Endothelial cell (in vitro differentiated cells): ENCODE measurements at regions not wholly inside any gene's neighbourhood (a gene's known extent, or its start where the extent isn't known, plus 50 kb on each side); places are given as distances from the start of the nearest gene placed in this dataset.

Experiments used
- DNase-seq: peaks from one replicate; pipeline ENCODE4 v3.0.0; 2021; ENCODE audit warnings: low spot score
- H3K27ac Mint-ChIP-seq: one replicate; pipeline ENCODE4 v1.8.0; 2021; ENCODE audit warnings: mixed read lengths, inconsistent platforms; ENCODE audit not compliant: unreplicated experiment
- H3K27me3 Mint-ChIP-seq: one replicate; pipeline ENCODE4 v1.8.0; 2021; ENCODE audit warnings: mild to moderate bottlenecking, moderate library complexity, mixed read lengths, inconsistent platforms; ENCODE audit not compliant: unreplicated experiment
- H3K36me3 Mint-ChIP-seq: one replicate; pipeline ENCODE4 v1.8.0; 2021; ENCODE audit warnings: mild to moderate bottlenecking, low read depth, mixed read lengths, inconsistent platforms; ENCODE audit not compliant: unreplicated experiment
- H3K4me1 Mint-ChIP-seq: one replicate; pipeline ENCODE4 v1.8.0; 2021; ENCODE audit warnings: mild to moderate bottlenecking, mixed read lengths, inconsistent platforms; ENCODE audit not compliant: unreplicated experiment
- H3K4me3 Mint-ChIP-seq: one replicate; pipeline ENCODE4 v1.8.0; 2021; ENCODE audit warnings: mild to moderate bottlenecking, mixed read lengths, inconsistent platforms; ENCODE audit not compliant: unreplicated experiment
- H3K9me3 Mint-ChIP-seq: one replicate; pipeline ENCODE4 v1.8.0; 2021; ENCODE audit warnings: mixed read lengths, inconsistent platforms; ENCODE audit not compliant: unreplicated experiment
- TF ChIP-seq, protein P1 (sequence below): fragments of 200-600 bp; sonication (generic); IDR thresholded peaks from one replicate; pipeline ENCODE4 v1.5.0; 2021; ENCODE audit warnings: antibody characterized with exemption; ENCODE audit not compliant: unreplicated experiment

DNA sequence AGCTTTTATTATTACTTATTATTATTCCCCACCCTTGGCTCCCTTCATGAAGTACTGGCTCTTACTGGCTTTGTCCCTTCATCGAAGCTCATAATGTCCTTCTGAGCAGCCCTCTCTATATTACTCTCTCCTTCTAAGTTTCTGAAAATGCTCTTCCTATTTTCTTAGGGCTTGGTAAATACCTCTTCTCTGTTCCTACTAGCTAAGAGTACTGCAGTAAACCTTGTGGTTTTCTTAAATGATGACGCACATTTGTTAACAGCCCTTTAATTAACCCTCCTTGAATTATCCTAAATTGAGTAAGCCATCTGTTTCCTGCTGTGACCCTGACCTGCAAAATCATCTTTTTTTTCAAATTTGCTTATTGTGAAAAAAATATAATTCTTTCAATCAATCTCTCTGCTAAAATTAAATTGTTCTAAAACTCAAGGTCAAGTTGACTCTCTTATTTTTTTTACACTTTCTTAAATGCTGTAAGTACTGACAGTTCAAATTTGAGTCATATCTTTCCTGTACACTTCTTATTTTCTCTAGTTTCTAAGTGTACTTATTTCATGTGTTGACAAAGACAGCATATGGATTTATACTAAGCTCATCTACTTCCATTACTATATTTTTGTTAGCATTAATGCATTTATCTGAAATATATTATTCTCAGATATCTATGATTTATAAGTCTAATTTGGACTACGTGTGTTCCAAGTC, 148.9 kb downstream of the ADAM29 start:
- H3K27me3 Mint-ChIP-seq, result no peaks in the 10 kb centered on the region
- no peaks in the 10 kb centered on the region for H3K9me3 Mint-ChIP-seq
- no peak for DNase-seq
- no peaks in the 10 kb centered on the region for H3K36me3 Mint-ChIP-seq
- H3K4me1 Mint-ChIP-seq, result peaks cover 2% of the 10 kb centered on the region
- H3K27ac Mint-ChIP-seq, result no peak overlapping the region
- H3K4me3 Mint-ChIP-seq, result no peak overlapping the region
- TF ChIP-seq, protein P1, sequence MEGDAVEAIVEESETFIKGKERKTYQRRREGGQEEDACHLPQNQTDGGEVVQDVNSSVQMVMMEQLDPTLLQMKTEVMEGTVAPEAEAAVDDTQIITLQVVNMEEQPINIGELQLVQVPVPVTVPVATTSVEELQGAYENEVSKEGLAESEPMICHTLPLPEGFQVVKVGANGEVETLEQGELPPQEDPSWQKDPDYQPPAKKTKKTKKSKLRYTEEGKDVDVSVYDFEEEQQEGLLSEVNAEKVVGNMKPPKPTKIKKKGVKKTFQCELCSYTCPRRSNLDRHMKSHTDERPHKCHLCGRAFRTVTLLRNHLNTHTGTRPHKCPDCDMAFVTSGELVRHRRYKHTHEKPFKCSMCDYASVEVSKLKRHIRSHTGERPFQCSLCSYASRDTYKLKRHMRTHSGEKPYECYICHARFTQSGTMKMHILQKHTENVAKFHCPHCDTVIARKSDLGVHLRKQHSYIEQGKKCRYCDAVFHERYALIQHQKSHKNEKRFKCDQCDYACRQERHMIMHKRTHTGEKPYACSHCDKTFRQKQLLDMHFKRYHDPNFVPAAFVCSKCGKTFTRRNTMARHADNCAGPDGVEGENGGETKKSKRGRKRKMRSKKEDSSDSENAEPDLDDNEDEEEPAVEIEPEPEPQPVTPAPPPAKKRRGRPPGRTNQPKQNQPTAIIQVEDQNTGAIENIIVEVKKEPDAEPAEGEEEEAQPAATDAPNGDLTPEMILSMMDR, result no peak

DNA sequence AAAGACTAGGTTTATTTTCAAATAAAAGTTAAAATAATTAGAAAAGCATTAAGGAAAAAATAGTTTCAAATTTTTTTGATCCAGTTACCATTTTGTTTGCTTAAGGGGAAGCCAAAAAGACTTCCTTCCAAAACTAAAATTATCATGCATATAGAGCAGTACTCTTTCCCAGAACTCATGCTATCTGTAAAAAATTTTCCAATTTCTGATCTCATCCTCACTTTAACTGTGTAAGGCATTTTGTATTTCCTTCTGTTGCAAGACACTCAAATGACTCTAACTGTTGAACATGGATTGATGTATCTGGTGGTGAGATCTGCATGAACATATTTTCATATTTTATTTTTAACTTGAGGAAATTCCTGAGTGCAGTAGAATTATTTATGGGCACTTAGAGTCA, 150.1 kb downstream of the ADAM29 start:
- Mint-ChIP-seq H3K27ac (no peak overlapping the region), H3K9me3 (no peaks in the 10 kb centered on the region), H3K4me3 (no peak overlapping the region), H3K4me1 (peaks cover 2% of the 10 kb centered on the region), H3K27me3 (no peaks in the 10 kb centered on the region), H3K36me3 (no peaks in the 10 kb centered on the region)
- no peak for DNase-seq
- TF ChIP-seq, protein P1, result no peak

DNA sequence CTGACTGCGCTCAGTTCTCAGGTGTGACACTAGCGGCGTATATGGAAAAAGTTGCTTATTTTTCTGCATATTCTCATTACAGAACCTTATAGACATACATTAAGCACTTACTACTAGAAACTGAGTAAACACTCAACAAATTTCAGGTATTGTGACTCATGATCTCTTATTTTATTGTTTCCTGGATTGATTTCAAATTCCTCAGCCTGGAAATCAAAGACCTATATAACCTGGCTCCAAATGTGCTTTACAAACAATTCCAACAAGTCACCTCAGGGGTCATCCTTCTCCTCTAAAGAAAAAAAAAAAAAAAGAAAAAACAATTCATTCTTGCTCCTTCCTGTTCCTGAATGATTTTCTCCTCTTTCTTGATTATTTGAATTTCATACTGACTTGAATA, 152.3 kb downstream of the ADAM29 start:
- Mint-ChIP-seq H3K27me3 (no peaks in the 10 kb centered on the region), H3K4me3 (no peak overlapping the region), H3K4me1 (peaks cover 2% of the 10 kb centered on the region), H3K9me3 (no peaks in the 10 kb centered on the region), H3K27ac (no peak overlapping the region), H3K36me3 (no peaks in the 10 kb centered on the region)
- no peak for DNase-seq
- TF ChIP-seq, protein P1, result no peak

DNA sequence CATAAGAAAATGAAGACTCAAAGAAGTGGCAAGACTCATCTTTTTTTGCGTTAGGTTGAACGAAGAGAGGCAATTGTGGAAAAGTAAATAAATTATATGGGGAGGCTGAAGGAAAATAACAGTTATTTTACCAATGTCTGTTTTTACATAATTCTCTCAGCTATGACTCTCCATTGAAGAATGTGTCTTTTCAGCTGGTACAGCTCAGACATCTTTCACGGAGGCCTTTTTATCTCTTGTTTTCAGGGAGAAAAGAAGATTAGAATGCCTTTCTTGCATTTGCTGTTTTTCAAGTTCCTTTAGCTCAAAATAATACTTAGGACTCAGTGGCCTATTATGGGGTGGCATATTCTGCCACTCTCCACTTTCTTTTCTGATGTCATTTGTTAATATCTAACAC, 153.0 kb downstream of the ADAM29 start:
- no peaks in the 10 kb centered on the region for H3K27me3 Mint-ChIP-seq
- H3K9me3 Mint-ChIP-seq, result no peaks in the 10 kb centered on the region
- H3K4me1 Mint-ChIP-seq, result peaks cover 2% of the 10 kb centered on the region
- no peak overlapping the region for H3K27ac Mint-ChIP-seq
- H3K36me3 Mint-ChIP-seq, result no peaks in the 10 kb centered on the region
- TF ChIP-seq, protein P1, result no peak
- no peak overlapping the region for H3K4me3 Mint-ChIP-seq
- no peak for DNase-seq

DNA sequence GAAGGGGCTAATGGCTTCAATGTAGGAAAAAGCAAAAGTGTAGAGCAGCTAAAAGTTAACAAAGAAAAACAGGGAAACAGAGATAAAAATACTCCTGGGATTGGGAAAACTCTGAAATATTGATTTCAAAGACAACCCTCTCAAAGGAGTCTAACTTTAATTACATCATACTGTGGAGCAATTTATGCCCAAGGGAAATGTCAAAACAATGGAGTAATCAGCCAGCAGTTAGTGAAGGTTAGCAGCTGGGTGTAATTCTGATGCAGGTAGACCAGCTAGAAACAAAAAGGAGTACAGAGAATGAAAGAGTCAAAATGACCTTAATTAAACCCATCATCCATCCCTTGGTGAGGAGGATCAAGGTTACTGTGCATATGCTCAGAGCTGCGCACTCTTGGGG, 169.0 kb downstream of the ADAM29 start:
- H3K27me3 Mint-ChIP-seq, result no peaks in the 10 kb centered on the region
- no peaks in the 10 kb centered on the region for H3K4me1 Mint-ChIP-seq
- no peaks in the 10 kb centered on the region for H3K36me3 Mint-ChIP-seq
- H3K4me3 Mint-ChIP-seq, result no peak overlapping the region
- H3K9me3 Mint-ChIP-seq, result no peaks in the 10 kb centered on the region
- no peak overlapping the region for H3K27ac Mint-ChIP-seq
- TF ChIP-seq, protein P1, result no peak
- DNase-seq, result no peak
